OCI-LY3 (cell line): ENCODE measurements at regions not wholly inside any gene's neighbourhood (a gene's known extent, or its start where the extent isn't known, plus 50 kb on each side); places are given as distances from the start of the nearest gene placed in this dataset.

ENCODE experiments used
- H2AFZ ChIP-seq: fragments of 200-600, 300-600 bp; shearing (Covaris generic); 2 replicates; pipeline ENCODE4 v1.6.0; 2014; ENCODE audit warnings: antibody characterized with exemption, low read depth, low read length
- H3K27ac ChIP-seq: fragments of 200-600, 300-600 bp; sonication (generic); 2 replicates; pipeline ENCODE4 v1.5.1; 2014; ENCODE audit warnings: mild to moderate bottlenecking, low read length, moderate library complexity, mixed read lengths
- H3K27me3 ChIP-seq: fragments of 200-600, 300-600 bp; sonication (generic); 2 replicates; pipeline ENCODE4 v1.6.1; 2014; ENCODE audit warnings: low read depth, low read length, mixed read lengths
- H3K36me3 ChIP-seq: fragments of 200-600, 300-600 bp; sonication (generic); replicated peaks from 2 replicates; pipeline ENCODE3; 2014; ENCODE audit warnings: low read depth, low read length, mixed read lengths
- H3K4me1 ChIP-seq: fragments of 300-600, 200-600 bp; sonication (generic); 2 replicates; pipeline ENCODE4 v1.6.1; 2014; ENCODE audit warnings: low read length, mixed read lengths
- H3K4me2 ChIP-seq: fragments of 200-600, 300-600 bp; sonication (generic); 2 replicates; pipeline ENCODE4 v1.6.1; 2014; ENCODE audit warnings: low read length, mixed read lengths
- H3K4me3 ChIP-seq: fragments of 300-600, 200-600 bp; sonication (generic); 2 replicates; pipeline ENCODE4 v1.5.1; 2014; ENCODE audit warnings: antibody characterized with exemption, mild to moderate bottlenecking, low read length, moderate library complexity
- H3K79me2 ChIP-seq: fragments of 300-600, 200-600 bp; shearing (Covaris generic); 2 replicates; pipeline ENCODE4 v1.6.1; 2014; ENCODE audit warnings: mild to moderate bottlenecking, low read length, mixed read lengths
- H3K9ac ChIP-seq: fragments of 300-600, 200-600 bp; shearing (Covaris generic); 2 replicates; pipeline ENCODE4 v1.6.0; 2014; ENCODE audit warnings: mild to moderate bottlenecking, low read length, moderate library complexity
- H3K9me3 ChIP-seq: fragments of 200-600, 300-600 bp; shearing (Covaris generic); 2 replicates; pipeline ENCODE4 v1.6.1; 2014; ENCODE audit warnings: low read length, mixed read lengths; ENCODE audit not compliant: insufficient read depth
- H4K20me1 ChIP-seq: fragments of 200-600, 300-600 bp; sonication (generic); 2 replicates; pipeline ENCODE4 v1.6.1; 2016; ENCODE audit warnings: low read length, mixed read lengths; ENCODE audit not compliant: insufficient read depth
- CTCF ChIP-seq: fragments of 200-600, 300-600 bp; sonication (generic); IDR thresholded peaks from 2 replicates; pipeline ENCODE4 v1.5.1; 2014; ENCODE audit warnings: antibody characterized with exemption, low read length, low read depth
- EZH2phosphoT487 ChIP-seq: fragments of 200-600 bp; shearing (Covaris generic); IDR thresholded peaks from 2 replicates; pipeline ENCODE4 v1.6.1; 2018; ENCODE audit warnings: antibody characterized with exemption, mixed run types, low read depth

GRCh38 chr5:100456615-100457014 lies 78.6 kb upstream of the FAM174A start:
- Histone ChIP-seq H3K4me2 (no peak overlapping the region), H3K4me1 (no peaks in the 10 kb centered on the region), H3K9me3 (no peaks in the 10 kb centered on the region), H3K9ac (no peak overlapping the region), H3K4me3 (no peak overlapping the region), H3K79me2 (no peaks in the 10 kb centered on the region), H3K36me3 (no peaks in the 10 kb centered on the region), H3K27ac (no peak overlapping the region), H4K20me1 (no peaks in the 10 kb centered on the region), H3K27me3 (no peaks in the 10 kb centered on the region), H2AFZ (no peak overlapping the region)
- TF ChIP-seq EZH2phosphoT487 (no peak), CTCF (no peak)

- Histone ChIP-seq H3K36me3 (no peaks in the 10 kb centered on the region), H3K9me3 (no peaks in the 10 kb centered on the region), H3K4me3 (no peak overlapping the region), H3K27me3 (no peaks in the 10 kb centered on the region), H3K4me1 (no peaks in the 10 kb centered on the region), H3K4me2 (no peak overlapping the region), H3K79me2 (no peaks in the 10 kb centered on the region), H3K27ac (no peak overlapping the region), H4K20me1 (no peaks in the 10 kb centered on the region), H3K9ac (no peak overlapping the region), H2AFZ (no peak overlapping the region)
- TF ChIP-seq EZH2phosphoT487: no peak
- no peak for TF ChIP-seq CTCF
Observed at GRCh38 chr5:100452126-100452525, 83.0 kb upstream of the FAM174A start.

- H3K9me3 ChIP-seq: no peaks in the 10 kb centered on the region
- no peaks in the 10 kb centered on the region for H3K4me1 ChIP-seq
- H2AFZ ChIP-seq: no peak overlapping the region
- no peaks in the 10 kb centered on the region for H3K79me2 ChIP-seq
- no peaks in the 10 kb centered on the region for H3K27me3 ChIP-seq
- TF ChIP-seq EZH2phosphoT487 (no peak), CTCF (no peak)
- no peak overlapping the region for H3K27ac ChIP-seq
- no peak overlapping the region for H3K9ac ChIP-seq
- H4K20me1 ChIP-seq: no peaks in the 10 kb centered on the region
- H3K36me3 ChIP-seq: no peaks in the 10 kb centered on the region
- no peak overlapping the region for H3K4me3 ChIP-seq
- H3K4me2 ChIP-seq: no peak overlapping the region
Observed at GRCh38 chr5:100448111-100448528, 87.1 kb upstream of the FAM174A start.

- no peaks in the 10 kb centered on the region for H4K20me1 ChIP-seq
- H2AFZ ChIP-seq: no peak overlapping the region
- H3K4me2 ChIP-seq: no peak overlapping the region
- no peak overlapping the region for H3K27ac ChIP-seq
- H3K9ac ChIP-seq: no peak overlapping the region
- H3K36me3 ChIP-seq: no peaks in the 10 kb centered on the region
- H3K27me3 ChIP-seq: no peaks in the 10 kb centered on the region
- no peak overlapping the region for H3K4me3 ChIP-seq
- TF ChIP-seq CTCF: no peak
- no peak for TF ChIP-seq EZH2phosphoT487
- H3K4me1 ChIP-seq: no peaks in the 10 kb centered on the region
- no peaks in the 10 kb centered on the region for H3K9me3 ChIP-seq
- no peaks in the 10 kb centered on the region for H3K79me2 ChIP-seq
Observed at GRCh38 chr5:100446879-100447430, 88.2 kb upstream of the FAM174A start.
